NCI-H146 (cell line): ENCODE measurements at regions not wholly inside any gene's neighbourhood (a gene's known extent, or its start where the extent isn't known, plus 50 kb on each side); places are given as distances from the start of the nearest gene placed in this dataset.

Experiments
- DNase-seq: peaks from one replicate; lab custom pipeline; 2025; lab: John Stamatoyannopoulos, UW

GRCh38 chr1:213723187-213723586 is 264.6 kb upstream of the PROX1 start:
- DNase-seq: no peak

- DNase-seq: no peak
These were observed 262.9 kb upstream of the PROX1 start for GRCh38 chr1:213724640-213725536.

GRCh38 chr1:213727853-213728592 is 259.8 kb upstream of the PROX1 start:
- DNase-seq: no peak

- DNase-seq: no peak
These were observed 258.9 kb upstream of the PROX1 start for GRCh38 chr1:213728593-213729536.

- no peak for DNase-seq
These were observed 254.1 kb upstream of the PROX1 start for GRCh38 chr1:213733705-213734104.

GRCh38 chr1:213737398-213738035 is 250.3 kb upstream of the PROX1 start:
- no peak for DNase-seq

- DNase-seq: no peak
These were observed 249.1 kb upstream of the PROX1 start for GRCh38 chr1:213738658-213739057.

GRCh38 chr1:213742992-213743391 is 244.8 kb upstream of the PROX1 start:
- DNase-seq: no peak

- DNase-seq: peak; percentile 63
These were observed 243.0 kb upstream of the PROX1 start for GRCh38 chr1:213744780-213745179.

GRCh38 chr1:213745451-213745850 is 242.3 kb upstream of the PROX1 start:
- DNase-seq: no peak

- DNase-seq: no peak
These were observed 238.2 kb upstream of the PROX1 start for GRCh38 chr1:213749558-213749957.

GRCh38 chr1:213750231-213751063 is 237.3 kb upstream of the PROX1 start:
- no peak for DNase-seq

- DNase-seq: no peak
These were observed 236.7 kb upstream of the PROX1 start for GRCh38 chr1:213751064-213751397.

GRCh38 chr1:213759359-213760181 is 228.2 kb upstream of the PROX1 start:
- DNase-seq: peak; percentile 23

- no peak for DNase-seq
These were observed 225.8 kb upstream of the PROX1 start for GRCh38 chr1:213761845-213762407.

GRCh38 chr1:213767683-213768082 is 220.1 kb upstream of the PROX1 start:
- no peak for DNase-seq

- DNase-seq: no peak
These were observed 215.4 kb upstream of the PROX1 start for GRCh38 chr1:213772128-213773063.

GRCh38 chr1:213773975-213774374 is 213.8 kb upstream of the PROX1 start:
- DNase-seq: no peak
